ENCODE measurements at regions not wholly inside any gene's neighbourhood (a gene's known extent, or its start where the extent isn't known, plus 50 kb on each side); places are given as distances from the start of the nearest gene placed in this dataset.

DNA sequence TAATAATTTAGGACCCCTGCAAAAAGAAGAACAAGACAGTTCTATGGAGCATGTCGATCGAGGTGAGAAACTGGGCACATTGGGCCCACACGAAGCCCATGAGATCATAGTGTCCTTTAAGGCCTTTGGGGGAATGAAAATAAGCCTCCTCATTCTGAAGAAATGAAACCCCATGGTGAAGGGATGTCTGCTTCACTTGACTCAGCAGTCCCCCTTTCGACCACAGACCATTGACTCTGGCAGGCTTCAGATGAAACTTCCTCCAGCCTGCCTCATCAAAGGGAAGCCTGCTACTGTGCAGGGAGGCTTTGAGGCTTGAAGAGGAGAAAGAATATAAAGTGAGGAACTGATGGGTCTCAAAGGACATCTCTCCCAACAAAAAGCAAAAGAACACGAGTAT is 144.2 kb upstream of the FBXL4 start:
- ATAC-seq (no peak), DNase-seq (ENCODE audit: low spot score) (no peak)

DNA sequence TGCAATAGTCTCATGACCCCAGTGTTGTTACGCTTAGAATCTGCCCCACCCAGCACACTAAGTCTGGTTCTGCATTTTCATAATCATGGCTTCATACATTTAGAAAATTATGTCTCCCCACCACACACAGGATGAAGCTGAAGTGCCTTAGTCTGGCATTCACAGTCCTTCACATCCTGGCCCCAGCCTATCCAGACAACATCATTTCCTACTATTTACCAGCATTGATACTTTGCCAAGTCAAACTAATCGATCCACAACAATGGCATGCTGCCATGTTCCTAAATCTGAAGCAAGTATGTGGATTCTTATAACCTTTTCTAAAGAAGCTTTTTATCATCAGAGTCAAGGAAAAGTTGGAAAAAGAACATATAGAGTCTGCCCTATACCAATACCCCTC is 132.4 kb upstream of the FBXL4 start:
- DNase-seq (ENCODE audit: low spot score) (peak; percentile 53), ATAC-seq (peak; percentile 88)

DNA sequence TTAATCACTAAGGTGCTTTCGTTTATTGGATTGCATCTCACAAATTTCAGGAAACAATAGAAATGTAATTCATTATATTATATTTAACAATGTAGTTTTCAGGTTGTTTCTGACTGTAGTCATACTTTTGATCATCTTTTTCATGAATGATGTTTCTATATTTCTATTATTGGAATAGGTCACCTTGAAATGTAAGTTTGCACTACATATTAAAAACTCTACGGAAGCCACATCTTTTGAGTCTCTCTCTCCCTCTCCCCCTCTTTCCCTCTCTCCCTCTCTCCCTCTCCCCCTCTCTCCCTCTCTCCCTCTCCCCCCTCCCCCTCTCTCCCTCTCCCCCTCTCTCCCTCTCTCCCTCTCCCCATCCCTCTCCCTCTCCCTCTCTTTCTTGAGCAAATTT is 131.3 kb upstream of the FBXL4 start:
- ATAC-seq = no peak
- DNase-seq (ENCODE audit: low spot score) = no peak

DNA sequence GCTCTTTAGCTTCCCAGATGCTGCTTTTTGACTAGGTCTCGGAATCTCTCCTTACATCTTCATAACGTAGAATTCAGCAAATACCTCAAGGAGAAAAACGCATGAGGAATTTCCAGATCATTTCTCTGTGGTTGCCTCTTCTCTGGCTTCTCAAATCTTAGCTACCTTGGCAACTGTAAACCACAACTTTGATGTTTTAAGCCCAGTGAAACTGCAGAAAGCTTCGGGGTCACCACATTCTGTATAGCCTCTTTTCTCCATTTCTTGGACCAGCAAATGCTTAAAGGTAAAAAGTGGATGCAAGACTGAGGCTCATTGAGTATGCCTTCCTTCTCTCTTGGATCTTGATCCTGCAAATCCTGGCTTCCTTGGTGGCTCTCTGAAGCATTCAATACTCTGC is 125.5 kb upstream of the FBXL4 start:
- DNase-seq (ENCODE audit: low spot score) = no peak
- ATAC-seq = no peak

DNA sequence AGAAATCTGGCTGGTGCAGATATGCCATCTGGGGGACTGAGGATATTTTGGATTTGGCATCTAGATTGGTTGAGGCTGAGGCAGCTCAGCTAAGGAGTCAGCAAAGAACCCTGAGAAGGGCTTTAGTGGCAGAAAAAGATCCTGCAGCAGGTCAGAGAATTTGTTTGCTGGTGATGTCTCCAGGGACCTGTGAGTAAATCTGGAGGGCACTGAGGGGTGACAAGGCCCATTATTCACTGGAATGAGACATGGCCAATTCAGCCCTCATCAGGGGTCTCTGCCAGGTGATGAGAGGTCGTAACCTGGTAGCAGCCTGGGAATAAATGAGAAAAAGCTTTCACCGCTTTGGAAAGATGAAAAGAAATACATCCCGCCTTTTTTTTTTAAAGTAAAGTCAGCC is 118.3 kb upstream of the FBXL4 start:
- ATAC-seq = no peak
- DNase-seq (ENCODE audit: low spot score) = no peak

DNA sequence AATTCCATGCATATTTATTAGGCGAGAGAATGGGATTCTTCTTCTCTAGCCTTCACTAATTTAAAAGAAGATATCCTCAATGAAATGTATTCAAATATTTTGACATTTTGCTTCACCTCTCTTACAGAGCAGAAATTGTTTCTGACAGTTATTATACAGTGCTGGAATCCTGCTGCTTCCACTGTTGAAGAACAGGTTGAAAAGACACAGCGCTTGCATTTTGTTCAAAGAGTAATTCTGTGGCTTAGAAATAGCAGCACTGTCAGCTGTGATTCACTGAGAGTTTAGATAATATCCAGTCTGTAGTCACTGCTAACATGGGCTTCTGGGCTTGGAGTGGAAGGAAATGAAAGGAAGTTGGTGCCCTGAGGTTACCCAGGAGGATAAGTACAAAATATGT is 117.1 kb upstream of the FBXL4 start:
- DNase-seq (ENCODE audit: low spot score) = no peak
- no peak for ATAC-seq

DNA sequence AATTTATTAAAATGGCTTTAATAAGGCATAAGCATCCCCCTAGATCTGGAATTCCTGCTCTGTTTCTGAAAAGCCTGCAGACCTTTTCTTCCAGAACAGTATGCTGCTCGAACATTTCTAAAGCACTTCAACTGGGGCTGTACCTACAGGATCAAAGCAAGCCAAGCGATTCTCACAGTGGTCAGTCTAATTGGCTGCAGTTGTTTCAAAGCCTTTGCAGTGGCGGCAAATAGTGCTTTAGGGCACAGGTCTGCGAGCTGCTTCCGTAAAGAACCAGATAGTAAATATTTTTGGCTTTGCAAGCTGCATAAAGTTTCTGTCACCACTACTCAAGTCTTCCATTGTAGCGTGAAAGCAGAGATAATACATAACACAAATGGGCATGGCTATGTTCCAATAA is 88.9 kb upstream of the FBXL4 start:
- no peak for ATAC-seq
- DNase-seq (ENCODE audit: low spot score) = no peak

DNA sequence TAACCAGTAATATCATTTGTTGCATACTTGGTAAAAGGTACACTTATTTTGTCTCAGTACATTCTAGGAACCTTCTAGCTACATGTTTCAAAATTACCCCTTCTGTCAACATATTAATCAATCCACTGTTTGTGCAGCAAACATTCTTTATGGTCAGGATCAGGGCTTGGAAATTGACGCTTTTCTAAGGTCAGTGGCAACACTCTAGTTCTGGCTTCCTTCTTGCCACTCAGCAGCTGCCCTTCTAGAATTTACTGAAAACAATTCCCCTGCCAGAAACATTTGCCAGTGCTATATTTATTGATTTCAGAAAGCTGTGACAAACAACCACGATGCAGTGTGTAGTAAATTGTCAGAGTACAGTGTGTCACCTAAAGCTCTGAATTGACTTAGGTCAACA is 84.7 kb upstream of the FBXL4 start:
- DNase-seq (ENCODE audit: low spot score) (no peak), ATAC-seq (no peak)

DNA sequence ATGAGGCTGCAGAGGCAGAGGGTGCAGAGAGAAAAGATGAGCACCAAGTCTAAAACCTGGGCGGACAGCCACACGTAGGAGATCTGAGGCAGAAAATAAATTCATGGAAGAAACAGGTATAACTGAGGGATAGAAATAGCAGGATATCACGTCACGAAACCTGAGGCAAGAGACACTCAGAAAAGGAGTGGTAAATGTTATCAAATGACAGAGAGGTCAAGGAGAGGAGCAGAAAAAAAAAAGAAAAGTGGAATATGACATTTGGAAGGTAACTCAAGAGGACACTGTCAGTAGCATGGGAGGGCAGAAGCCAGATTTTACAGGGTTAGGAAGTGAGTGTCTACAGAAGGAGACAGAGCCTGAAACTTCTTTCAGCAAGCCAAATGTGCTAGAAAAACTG is 84.2 kb upstream of the FBXL4 start:
- DNase-seq (ENCODE audit: low spot score) (no peak), ATAC-seq (no peak)

DNA sequence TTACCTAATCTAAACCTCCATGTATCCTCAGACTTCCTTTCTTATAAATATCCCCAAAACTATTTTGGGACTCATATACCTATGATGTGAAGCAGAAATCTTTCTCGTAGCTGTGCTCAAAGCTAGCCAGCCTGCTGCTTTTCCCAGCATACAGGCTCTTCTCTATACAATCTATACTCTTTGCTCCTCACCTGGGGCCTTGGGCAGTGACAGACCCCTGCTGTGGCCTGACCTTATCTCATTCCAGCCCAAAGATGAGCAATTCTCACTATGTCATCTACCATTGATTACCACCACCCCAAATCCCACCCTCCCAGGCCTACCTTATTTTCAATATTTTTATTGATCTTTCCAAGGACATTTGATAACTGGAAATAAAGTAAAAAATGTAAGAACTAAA is 83.2 kb upstream of the FBXL4 start:
- DNase-seq (ENCODE audit: low spot score) (no peak), ATAC-seq (no peak)

DNA sequence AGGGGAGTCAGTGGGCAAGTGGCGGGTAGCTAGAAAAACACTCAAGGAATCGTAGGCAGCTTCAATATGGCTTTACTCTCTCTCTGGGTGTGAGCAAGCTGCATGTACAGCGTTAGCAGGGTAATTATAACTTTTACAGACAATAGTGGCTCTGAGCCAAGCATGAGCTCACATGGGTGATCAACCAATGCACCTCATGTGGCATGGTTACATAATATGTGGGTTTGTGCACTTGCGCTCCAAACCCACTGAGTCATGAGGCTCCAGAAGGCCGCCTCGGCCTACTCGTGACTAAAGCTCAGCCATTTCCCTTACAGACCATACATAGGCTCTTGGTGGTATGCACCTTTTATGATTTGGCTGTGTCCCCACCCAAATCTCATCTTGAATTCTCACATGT is 78.4 kb upstream of the FBXL4 start:
- DNase-seq (ENCODE audit: low spot score) = no peak
- ATAC-seq = no peak

DNA sequence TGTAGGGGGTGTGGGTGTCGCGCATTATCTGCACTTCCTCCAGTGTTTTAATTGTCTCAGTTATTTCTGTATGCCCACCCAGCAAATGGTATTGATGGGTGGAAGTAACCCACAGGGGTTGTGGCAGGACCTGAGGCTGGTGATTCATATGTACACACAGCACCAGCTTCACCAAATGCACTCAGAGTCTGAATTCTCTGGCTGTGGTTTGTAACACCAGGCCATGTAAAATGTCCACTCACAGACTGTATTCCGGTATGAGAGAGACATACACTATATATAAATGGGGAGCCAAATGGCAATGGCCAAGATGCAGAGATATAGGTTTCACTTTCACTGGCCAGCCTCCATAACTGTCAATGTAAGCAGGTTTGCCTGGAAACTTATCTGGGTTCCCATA is 76.3 kb upstream of the FBXL4 start:
- DNase-seq (ENCODE audit: low spot score) (no peak), ATAC-seq (no peak)

DNA sequence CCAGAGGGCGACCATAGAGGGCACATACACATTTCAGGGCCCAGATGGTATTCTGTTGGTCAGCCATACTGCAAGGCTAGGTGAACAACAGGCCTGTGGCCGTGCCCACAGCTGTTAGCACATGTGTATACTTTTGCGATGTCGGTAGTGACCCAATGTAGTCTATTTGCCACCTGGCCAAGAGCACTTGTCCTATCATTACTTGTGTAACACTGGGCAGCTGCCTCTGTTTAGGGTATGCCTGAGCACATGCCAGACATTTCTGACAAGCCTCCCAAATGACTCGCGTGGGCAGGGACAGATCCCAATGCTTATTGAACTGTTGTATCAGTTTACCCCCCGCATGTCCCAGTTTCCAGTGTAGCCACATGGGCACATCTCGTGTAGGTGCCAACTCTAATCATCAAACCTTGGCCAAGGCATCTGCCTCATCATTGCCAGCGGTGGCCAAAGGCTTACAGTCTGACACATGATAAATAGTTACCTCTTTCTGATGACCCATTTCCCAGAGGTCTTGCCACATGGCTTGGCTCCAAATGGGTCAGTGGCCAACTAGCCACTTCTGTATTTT is 74.4 kb upstream of the FBXL4 start:
- no peak for ATAC-seq
- no peak for DNase-seq (ENCODE audit: low spot score)

DNA sequence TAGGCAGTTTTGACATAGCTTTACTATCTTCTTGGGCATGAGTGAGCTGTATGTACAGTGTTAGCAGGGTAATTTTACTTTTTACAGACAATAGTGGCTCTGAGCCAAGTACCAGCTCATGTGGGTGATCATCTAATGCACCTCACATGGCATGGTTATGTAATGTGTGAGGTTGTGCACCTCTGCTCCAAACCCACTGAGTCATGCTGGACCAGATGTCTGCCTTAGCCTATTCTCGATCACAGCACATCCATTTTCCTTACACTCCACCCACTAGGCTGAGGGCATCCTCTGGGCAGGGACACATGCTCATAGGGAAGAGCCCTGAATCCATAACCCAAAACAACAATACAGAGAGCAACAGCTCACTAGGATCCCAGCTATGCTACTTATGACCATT is 71.6 kb upstream of the FBXL4 start:
- DNase-seq (ENCODE audit: low spot score) = no peak
- ATAC-seq = no peak

DNA sequence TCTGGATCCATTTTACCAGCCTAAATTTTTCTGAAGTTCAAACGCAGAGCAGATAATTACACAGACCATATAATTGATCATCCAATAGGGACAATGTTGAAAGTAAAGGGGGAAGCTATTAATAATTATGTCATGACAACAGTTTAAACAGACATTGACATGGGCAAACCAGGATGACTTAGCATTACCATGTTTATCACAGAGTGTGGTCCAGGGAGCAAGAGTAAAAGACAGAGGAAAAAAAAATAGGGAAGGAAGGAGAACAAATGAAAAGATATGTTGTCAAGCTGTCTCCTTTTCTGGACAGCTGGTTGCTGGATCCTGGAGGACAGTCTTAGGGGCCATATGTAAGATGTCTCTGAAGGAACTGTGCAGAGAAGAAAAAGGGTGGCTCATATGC is 69.4 kb upstream of the FBXL4 start:
- ATAC-seq (no peak), DNase-seq (ENCODE audit: low spot score) (no peak)

DNA sequence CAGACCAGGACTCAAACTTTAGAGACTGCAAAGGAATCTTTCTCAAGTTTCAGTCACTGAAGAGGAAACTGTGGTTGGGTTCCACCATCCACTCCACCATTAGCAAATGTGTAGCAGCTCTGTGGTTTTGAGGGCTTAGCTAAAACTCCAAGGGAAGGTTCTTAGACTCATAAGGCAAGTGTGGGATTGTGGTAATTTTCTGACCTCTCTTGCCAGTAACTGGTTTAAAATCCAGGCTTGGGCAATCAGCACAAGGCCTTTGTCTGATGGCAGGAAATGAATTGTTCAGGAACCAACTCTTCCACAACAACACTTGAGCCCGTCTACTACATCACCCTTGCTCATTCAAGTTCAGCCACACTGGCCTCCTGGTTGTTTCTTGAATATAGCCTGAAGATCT is 68.6 kb upstream of the FBXL4 start:
- DNase-seq (ENCODE audit: low spot score) = no peak
- ATAC-seq = no peak

DNA sequence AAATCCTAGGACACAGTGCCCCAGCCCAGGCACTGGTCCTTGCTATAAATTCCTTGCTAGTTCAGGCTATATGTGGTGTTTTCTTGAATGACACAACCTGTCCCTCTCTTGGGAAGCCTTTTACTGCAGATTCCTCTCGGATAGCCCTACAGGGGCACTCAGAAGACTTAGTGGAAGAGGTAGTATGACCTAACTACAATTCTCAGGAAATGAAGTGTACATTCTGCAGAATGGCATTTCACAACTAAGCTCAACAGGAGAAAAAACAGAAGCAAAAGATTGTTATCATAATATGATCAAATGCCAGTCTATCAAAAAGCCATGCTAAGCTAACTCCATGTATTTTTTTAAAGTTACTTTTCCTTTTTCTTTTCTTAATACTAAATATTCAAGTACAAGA is 66.3 kb upstream of the FBXL4 start:
- no peak for DNase-seq (ENCODE audit: low spot score)
- ATAC-seq = no peak

DNA sequence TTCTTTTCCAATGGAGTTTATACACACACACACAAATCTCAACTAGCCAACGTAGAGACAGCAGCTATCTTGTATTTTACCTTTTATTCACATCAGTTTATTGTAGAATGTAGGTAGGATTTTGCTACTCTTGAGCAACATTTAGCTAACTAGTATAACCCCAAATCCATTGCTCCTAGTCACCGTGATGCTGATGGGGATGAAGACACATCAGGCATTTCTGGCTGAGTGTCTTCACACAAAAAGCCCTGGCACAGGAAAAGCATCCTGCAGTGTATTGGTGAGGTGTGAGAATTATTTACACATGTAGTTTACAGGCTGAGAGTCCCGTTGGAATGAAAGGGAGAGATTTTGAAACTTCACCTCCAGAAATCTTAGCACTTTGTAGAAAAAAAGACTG is 65.9 kb upstream of the FBXL4 start:
- DNase-seq (ENCODE audit: low spot score) (no peak), ATAC-seq (no peak)

DNA sequence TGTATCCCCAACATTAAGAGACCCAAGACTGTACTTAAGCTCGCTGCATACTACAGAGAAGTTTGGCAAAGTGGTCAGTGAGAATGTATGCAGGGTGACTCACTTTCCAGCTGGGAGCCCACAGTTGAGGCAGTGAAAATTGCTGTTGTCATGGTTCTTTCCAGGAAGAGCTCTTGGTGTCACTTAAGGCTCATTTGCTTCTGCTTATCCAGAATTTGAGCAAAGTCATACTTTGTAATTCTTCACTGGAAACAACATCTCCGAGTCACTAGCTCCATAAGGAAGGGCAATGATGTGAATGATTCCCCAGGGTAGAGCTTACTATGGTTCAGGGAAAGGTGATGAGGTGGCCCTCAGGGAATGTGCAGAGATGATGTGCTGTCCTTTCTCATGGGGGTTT is 65.4 kb upstream of the FBXL4 start:
- DNase-seq (ENCODE audit: low spot score) = no peak
- no peak for ATAC-seq

DNA sequence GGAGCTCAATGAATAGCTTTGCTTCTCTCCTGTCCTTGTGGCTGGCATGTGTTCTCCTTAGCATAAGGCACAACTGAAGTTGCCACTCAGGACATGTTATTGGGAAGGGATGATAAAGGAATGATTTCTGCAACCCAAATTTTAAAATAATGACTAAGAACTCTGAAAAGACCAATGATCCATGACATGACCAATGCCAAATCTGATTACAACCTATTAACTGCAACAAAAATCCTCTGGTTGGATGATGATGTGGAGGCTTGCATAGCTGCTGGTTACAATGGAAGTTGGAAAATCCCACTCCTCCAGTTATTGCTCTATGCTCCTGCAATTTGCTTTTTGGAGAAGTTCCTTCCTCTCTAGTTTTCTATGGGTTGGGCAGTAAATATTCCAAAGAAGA is 63.4 kb upstream of the FBXL4 start:
- ATAC-seq (no peak), DNase-seq (ENCODE audit: low spot score) (no peak)

DNA sequence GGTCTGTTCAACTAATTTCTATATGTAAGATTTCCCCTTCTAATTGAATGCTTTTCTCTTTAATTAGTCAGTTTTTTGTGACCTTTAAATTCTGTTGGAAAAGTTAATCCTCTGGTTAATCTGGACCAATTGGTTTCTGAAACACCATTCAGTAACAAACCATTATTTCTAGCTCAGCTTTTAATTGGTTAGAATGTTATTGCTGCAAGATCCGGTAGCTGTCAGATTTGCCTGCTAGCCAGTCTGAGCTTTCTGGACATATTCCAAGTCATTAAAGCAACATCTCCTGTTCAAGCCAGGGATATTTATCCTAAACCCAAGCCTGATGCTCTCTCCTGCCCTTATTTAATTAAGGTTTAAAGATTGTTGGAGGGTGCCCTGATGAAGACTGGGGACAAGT is 55.1 kb upstream of the FBXL4 start:
- no peak for DNase-seq (ENCODE audit: low spot score)
- ATAC-seq = no peak

DNA sequence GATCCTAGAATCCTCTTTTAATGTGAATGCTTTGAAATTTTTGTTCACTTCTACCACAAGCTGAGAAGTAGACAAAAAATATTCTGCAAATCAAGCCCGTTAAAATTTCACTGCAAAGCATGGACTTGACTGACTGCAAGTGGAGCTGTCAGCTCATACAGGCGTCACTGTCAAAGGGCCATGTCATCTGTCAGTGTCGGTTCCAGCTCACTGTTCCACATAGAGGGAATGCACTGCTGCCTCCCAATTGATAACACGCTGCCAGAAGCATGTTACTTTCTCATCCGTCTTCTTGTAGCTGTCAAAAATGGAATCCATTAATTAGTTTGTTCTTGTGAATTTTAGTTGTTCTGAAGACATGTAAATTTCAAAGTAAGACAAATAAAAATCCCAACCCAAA is 50.4 kb upstream of the FBXL4 start:
- DNase-seq (ENCODE audit: low spot score) = no peak
- ATAC-seq = no peak

Data from left lobe of liver (tissue), 2 donors.